ENCODE measurements at regions not wholly inside any gene's neighbourhood (a gene's known extent, or its start where the extent isn't known, plus 50 kb on each side); places are given as distances from the start of the nearest gene placed in this dataset.

DNA sequence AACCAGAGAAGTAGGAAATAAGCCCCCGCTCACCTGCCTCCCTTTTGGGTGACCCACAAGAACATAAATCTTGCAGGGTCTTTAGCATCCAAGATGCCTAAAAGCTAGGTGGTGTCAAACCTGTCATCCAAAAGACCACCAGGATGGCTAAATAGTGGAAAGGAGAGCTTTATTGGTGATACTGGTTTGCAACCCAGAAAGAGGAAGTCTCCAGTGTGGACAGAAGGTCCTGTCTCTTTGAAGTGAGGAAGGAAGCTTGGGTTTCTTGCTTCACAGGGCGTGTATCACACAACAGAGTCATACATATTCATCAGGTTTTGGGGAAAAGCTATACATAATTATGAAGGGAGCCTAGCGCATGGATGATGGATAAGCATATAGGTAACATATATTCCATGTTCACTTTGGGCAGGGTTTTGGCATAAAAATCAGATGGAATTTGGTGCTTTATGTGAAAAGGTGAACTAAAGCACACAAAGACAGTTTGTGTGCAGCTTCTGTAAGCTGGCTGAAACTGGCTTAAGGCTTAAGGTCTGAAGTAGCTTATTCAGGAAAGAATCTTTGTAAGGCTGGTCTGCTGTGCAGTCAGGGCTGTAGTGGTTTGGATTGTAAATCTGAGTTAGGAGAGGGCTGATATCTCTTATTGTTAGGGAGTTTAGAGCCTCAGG lies 68.4 kb upstream of the EPCAM start (continued):
- TF ChIP-seq, protein P1, sequence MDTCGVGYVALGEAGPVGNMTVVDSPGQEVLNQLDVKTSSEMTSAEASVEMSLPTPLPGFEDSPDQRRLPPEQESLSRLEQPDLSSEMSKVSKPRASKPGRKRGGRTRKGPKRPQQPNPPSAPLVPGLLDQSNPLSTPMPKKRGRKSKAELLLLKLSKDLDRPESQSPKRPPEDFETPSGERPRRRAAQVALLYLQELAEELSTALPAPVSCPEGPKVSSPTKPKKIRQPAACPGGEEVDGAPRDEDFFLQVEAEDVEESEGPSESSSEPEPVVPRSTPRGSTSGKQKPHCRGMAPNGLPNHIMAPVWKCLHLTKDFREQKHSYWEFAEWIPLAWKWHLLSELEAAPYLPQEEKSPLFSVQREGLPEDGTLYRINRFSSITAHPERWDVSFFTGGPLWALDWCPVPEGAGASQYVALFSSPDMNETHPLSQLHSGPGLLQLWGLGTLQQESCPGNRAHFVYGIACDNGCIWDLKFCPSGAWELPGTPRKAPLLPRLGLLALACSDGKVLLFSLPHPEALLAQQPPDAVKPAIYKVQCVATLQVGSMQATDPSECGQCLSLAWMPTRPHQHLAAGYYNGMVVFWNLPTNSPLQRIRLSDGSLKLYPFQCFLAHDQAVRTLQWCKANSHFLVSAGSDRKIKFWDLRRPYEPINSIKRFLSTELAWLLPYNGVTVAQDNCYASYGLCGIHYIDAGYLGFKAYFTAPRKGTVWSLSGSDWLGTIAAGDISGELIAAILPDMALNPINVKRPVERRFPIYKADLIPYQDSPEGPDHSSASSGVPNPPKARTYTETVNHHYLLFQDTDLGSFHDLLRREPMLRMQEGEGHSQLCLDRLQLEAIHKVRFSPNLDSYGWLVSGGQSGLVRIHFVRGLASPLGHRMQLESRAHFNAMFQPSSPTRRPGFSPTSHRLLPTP (IDR thresholded peaks at IDR 0.05; ENCODE audit: borderline replicate concordance, extremely low read depth, insufficient read length), result no peak
- TF ChIP-seq, protein P2, sequence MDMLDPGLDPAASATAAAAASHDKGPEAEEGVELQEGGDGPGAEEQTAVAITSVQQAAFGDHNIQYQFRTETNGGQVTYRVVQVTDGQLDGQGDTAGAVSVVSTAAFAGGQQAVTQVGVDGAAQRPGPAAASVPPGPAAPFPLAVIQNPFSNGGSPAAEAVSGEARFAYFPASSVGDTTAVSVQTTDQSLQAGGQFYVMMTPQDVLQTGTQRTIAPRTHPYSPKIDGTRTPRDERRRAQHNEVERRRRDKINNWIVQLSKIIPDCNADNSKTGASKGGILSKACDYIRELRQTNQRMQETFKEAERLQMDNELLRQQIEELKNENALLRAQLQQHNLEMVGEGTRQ (CRISPR knock-in tag; IDR thresholded peaks at IDR 0.05), result no peak
- no peak for TF ChIP-seq CEBPG (CRISPR knock-in tag; IDR thresholded peaks at IDR 0.05)
- TF ChIP-seq CEBPG (tag; conservative IDR thresholded peaks at IDR 0.05 in 1 of 2, IDR thresholded peaks at IDR 0.05 in 1 of 2), result peak in 1 of 2 experiments; percentile 38; a peak in 1 of 4 replicates
- TF ChIP-seq ZSCAN32 (CRISPR knock-in tag; IDR thresholded peaks at IDR 0.05), result peak; percentile 94
- TF ChIP-seq, protein P3, sequence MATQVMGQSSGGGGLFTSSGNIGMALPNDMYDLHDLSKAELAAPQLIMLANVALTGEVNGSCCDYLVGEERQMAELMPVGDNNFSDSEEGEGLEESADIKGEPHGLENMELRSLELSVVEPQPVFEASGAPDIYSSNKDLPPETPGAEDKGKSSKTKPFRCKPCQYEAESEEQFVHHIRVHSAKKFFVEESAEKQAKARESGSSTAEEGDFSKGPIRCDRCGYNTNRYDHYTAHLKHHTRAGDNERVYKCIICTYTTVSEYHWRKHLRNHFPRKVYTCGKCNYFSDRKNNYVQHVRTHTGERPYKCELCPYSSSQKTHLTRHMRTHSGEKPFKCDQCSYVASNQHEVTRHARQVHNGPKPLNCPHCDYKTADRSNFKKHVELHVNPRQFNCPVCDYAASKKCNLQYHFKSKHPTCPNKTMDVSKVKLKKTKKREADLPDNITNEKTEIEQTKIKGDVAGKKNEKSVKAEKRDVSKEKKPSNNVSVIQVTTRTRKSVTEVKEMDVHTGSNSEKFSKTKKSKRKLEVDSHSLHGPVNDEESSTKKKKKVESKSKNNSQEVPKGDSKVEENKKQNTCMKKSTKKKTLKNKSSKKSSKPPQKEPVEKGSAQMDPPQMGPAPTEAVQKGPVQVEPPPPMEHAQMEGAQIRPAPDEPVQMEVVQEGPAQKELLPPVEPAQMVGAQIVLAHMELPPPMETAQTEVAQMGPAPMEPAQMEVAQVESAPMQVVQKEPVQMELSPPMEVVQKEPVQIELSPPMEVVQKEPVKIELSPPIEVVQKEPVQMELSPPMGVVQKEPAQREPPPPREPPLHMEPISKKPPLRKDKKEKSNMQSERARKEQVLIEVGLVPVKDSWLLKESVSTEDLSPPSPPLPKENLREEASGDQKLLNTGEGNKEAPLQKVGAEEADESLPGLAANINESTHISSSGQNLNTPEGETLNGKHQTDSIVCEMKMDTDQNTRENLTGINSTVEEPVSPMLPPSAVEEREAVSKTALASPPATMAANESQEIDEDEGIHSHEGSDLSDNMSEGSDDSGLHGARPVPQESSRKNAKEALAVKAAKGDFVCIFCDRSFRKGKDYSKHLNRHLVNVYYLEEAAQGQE (IDR thresholded peaks at IDR 0.05; ENCODE audit: borderline replicate concordance), result peak; percentile 34; the same call in 1 of the 2 replicates
- TF ChIP-seq, protein P3 (CRISPR knock-in tag; IDR thresholded peaks at IDR 0.05; ENCODE audit: low read depth), result no peak
- TF ChIP-seq KAT8 (IDR thresholded peaks at IDR 0.05; ENCODE audit: low read depth), result no peak
- TF ChIP-seq ZC3H11A (IDR thresholded peaks at IDR 0.05; ENCODE audit: low read depth, low read length), result no peak
- TF ChIP-seq TEAD4 (IDR thresholded peaks at IDR 0.05; ENCODE audit: low read length), result no peak
- no peak for TF ChIP-seq TEAD4 (CRISPR knock-in tag; IDR thresholded peaks at IDR 0.05; ENCODE audit: borderline replicate concordance)
- no peak for TF ChIP-seq ARID1B (IDR thresholded peaks at IDR 0.05)
- TF ChIP-seq ZNF589 (CRISPR knock-in tag; IDR thresholded peaks at IDR 0.05; ENCODE audit: low read depth), result no peak

Measured in K562 (cell line).